ENCODE measurements at regions not wholly inside any gene's neighbourhood (a gene's known extent, or its start where the extent isn't known, plus 50 kb on each side); places are given as distances from the start of the nearest gene placed in this dataset.
"Not testable (repeated sequence)": the region's sequence is repeated elsewhere in the genome, so short reads cannot be mapped to it uniquely, and the experiment has no call there.

GRCh38 chr10:21347043-21347784 lies 178.3 kb downstream of the SKIDA1 start:
- H3K27me3 ChIP-seq (ENCODE audit: control insufficient read depth, insufficient read depth, low read length) = no peaks in the 10 kb centered on the region
- no peaks in the 10 kb centered on the region for H3K36me3 ChIP-seq (ENCODE audit: control insufficient read depth, insufficient read depth, low read length)
- H3K4me1 ChIP-seq (ENCODE audit: control insufficient read depth, insufficient read depth, low read length) = no peaks in the 10 kb centered on the region
- H3K27ac ChIP-seq (ENCODE audit: low read length) = no peak overlapping the region
- 60% methylated on average over 1 of the region's 7 CpGs for WGBS (ENCODE audit: insufficient coverage, low lambda C conversion rate)
- H3K9me3 ChIP-seq (ENCODE audit: control insufficient read depth, low read depth, low read length) = no peaks in the 10 kb centered on the region
- H3K4me3 ChIP-seq (ENCODE audit: low read length) = no peak overlapping the region
- no peak for DNase-seq

DNA sequence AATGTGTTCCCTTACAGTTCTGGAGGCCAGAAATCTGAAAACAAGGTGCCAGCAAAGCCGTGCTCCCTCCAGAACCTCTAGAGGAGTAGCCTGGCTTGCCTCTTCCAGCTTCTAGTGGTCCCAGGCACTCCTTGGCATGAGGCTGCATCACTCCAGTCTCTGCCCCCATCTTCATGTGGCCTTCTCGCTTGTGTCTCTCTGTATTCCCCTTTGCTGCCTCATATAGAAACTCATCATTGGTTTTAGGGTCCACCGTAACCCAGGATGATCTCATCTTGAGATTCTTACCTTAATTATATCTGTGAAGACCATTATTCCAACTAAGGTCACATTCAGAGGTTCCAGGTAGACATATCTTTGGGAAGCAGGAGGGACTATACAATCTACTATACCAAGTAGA lies 182.4 kb downstream of the SKIDA1 start:
- no peaks in the 10 kb centered on the region for H3K27me3 ChIP-seq (ENCODE audit: control insufficient read depth, insufficient read depth, low read length)
- no peak overlapping the region for H3K27ac ChIP-seq (ENCODE audit: low read length)
- H3K36me3 ChIP-seq (ENCODE audit: control insufficient read depth, insufficient read depth, low read length) = no peaks in the 10 kb centered on the region
- DNase-seq = no peak
- H3K4me3 ChIP-seq (ENCODE audit: low read length) = no peak overlapping the region
- no CpG with 5 or more reads among the region's 3 CpGs for WGBS (ENCODE audit: insufficient coverage, low lambda C conversion rate)
- H3K4me1 ChIP-seq (ENCODE audit: control insufficient read depth, insufficient read depth, low read length) = no peaks in the 10 kb centered on the region
- H3K9me3 ChIP-seq (ENCODE audit: control insufficient read depth, low read depth, low read length) = no peaks in the 10 kb centered on the region

DNA sequence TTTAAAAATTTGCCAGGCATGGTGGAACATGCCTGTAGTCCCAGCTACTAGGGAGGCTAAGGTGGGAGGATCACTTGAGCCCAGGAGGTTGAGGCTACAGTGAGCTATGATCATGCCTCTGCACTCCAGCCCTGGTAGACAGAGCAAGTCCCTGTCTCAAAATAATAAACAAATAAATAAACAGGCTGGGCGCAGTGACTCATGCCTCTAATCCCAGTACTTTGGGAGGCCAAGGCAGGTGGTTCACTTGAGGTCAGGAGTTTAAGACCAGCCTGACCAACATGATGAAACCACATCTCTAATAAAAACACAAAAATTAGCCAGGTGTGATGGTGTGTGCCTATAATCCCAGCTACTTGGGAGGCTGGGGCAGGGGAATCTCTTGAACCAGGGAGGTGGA lies 183.0 kb downstream of the SKIDA1 start:
- H3K36me3 ChIP-seq (ENCODE audit: control insufficient read depth, insufficient read depth, low read length); DNase-seq; H3K27me3 ChIP-seq (ENCODE audit: control insufficient read depth, insufficient read depth, low read length); H3K4me1 ChIP-seq (ENCODE audit: control insufficient read depth, insufficient read depth, low read length); H3K9me3 ChIP-seq (ENCODE audit: control insufficient read depth, low read depth, low read length); H3K27ac ChIP-seq (ENCODE audit: low read length); H3K4me3 ChIP-seq (ENCODE audit: low read length): not testable (repeated sequence)
- WGBS (ENCODE audit: insufficient coverage, low lambda C conversion rate) = no CpG with 5 or more reads among the region's 1 CpG

DNA sequence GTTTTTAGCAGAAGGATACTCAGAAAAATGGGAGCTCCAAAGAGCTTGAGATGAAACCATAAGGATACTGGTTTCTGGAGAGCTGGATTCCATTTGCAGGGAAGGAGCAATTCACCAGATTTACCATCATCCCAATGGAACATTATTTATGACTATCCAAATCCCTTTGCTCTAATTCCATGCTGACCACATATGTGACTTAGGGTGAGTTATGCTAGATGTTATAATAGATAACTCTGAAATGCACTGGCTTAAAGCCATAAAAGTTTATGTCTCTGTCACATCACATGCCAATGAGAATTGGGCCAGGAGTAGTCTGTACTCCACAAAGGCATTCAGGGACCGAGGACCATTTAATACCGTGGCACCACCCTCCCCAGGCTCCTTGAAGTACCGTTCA lies 185.2 kb downstream of the SKIDA1 start:
- Histone ChIP-seq H3K36me3 (ENCODE audit: control insufficient read depth, insufficient read depth, low read length) (no peaks in the 10 kb centered on the region), H3K27ac (ENCODE audit: low read length) (no peak overlapping the region), H3K9me3 (ENCODE audit: control insufficient read depth, low read depth, low read length) (no peaks in the 10 kb centered on the region), H3K4me3 (ENCODE audit: low read length) (no peak overlapping the region), H3K27me3 (ENCODE audit: control insufficient read depth, insufficient read depth, low read length) (no peaks in the 10 kb centered on the region), H3K4me1 (ENCODE audit: control insufficient read depth, insufficient read depth, low read length) (no peaks in the 10 kb centered on the region)
- DNase-seq = no peak
- WGBS (ENCODE audit: insufficient coverage, low lambda C conversion rate) = no CpG with 5 or more reads among the region's 3 CpGs

- no peak overlapping the region for H3K27ac ChIP-seq (ENCODE audit: low read length)
- no peaks in the 10 kb centered on the region for H3K27me3 ChIP-seq (ENCODE audit: control insufficient read depth, insufficient read depth, low read length)
- WGBS (ENCODE audit: insufficient coverage, low lambda C conversion rate) = 100% methylated on average over 1 of the region's 7 CpGs
- DNase-seq = no peak
- no peaks in the 10 kb centered on the region for H3K4me1 ChIP-seq (ENCODE audit: control insufficient read depth, insufficient read depth, low read length)
- no peak overlapping the region for H3K4me3 ChIP-seq (ENCODE audit: low read length)
- H3K9me3 ChIP-seq (ENCODE audit: control insufficient read depth, low read depth, low read length) = no peaks in the 10 kb centered on the region
- H3K36me3 ChIP-seq (ENCODE audit: control insufficient read depth, insufficient read depth, low read length) = no peaks in the 10 kb centered on the region
Measured at GRCh38 chr10:21337171-21337792, 188.2 kb downstream of the SKIDA1 start.

GRCh38 chr10:21336476-21337170 lies 188.9 kb downstream of the SKIDA1 start:
- H3K27me3 ChIP-seq (ENCODE audit: control insufficient read depth, insufficient read depth, low read length) = no peaks in the 10 kb centered on the region
- H3K4me3 ChIP-seq (ENCODE audit: low read length) = no peak overlapping the region
- no peaks in the 10 kb centered on the region for H3K36me3 ChIP-seq (ENCODE audit: control insufficient read depth, insufficient read depth, low read length)
- H3K9me3 ChIP-seq (ENCODE audit: control insufficient read depth, low read depth, low read length) = no peaks in the 10 kb centered on the region
- peak; percentile 45 to 46 for DNase-seq
- no CpG with 5 or more reads among the region's 8 CpGs for WGBS (ENCODE audit: insufficient coverage, low lambda C conversion rate)
- H3K27ac ChIP-seq (ENCODE audit: low read length) = no peak overlapping the region
- H3K4me1 ChIP-seq (ENCODE audit: control insufficient read depth, insufficient read depth, low read length) = no peaks in the 10 kb centered on the region

GRCh38 chr10:21334891-21335696 lies 190.4 kb downstream of the SKIDA1 start:
- Histone ChIP-seq H3K4me1 (ENCODE audit: control insufficient read depth, insufficient read depth, low read length) (no peaks in the 10 kb centered on the region), H3K4me3 (ENCODE audit: low read length) (no peak overlapping the region), H3K36me3 (ENCODE audit: control insufficient read depth, insufficient read depth, low read length) (no peaks in the 10 kb centered on the region), H3K27ac (ENCODE audit: low read length) (no peak overlapping the region), H3K27me3 (ENCODE audit: control insufficient read depth, insufficient read depth, low read length) (no peaks in the 10 kb centered on the region), H3K9me3 (ENCODE audit: control insufficient read depth, low read depth, low read length) (no peaks in the 10 kb centered on the region)
- no peak for DNase-seq
- no CpG with 5 or more reads among the region's 14 CpGs for WGBS (ENCODE audit: insufficient coverage, low lambda C conversion rate)

- no CpG with 5 or more reads among the region's 6 CpGs for WGBS (ENCODE audit: insufficient coverage, low lambda C conversion rate)
- Histone ChIP-seq H3K36me3 (ENCODE audit: control insufficient read depth, insufficient read depth, low read length) (no peaks in the 10 kb centered on the region), H3K27me3 (ENCODE audit: control insufficient read depth, insufficient read depth, low read length) (no peaks in the 10 kb centered on the region), H3K4me1 (ENCODE audit: control insufficient read depth, insufficient read depth, low read length) (no peaks in the 10 kb centered on the region), H3K9me3 (ENCODE audit: control insufficient read depth, low read depth, low read length) (no peaks in the 10 kb centered on the region), H3K4me3 (ENCODE audit: low read length) (no peak overlapping the region), H3K27ac (ENCODE audit: low read length) (no peak overlapping the region)
- no peak for DNase-seq
Measured at GRCh38 chr10:21330628-21331020, 194.9 kb downstream of the SKIDA1 start.

DNA sequence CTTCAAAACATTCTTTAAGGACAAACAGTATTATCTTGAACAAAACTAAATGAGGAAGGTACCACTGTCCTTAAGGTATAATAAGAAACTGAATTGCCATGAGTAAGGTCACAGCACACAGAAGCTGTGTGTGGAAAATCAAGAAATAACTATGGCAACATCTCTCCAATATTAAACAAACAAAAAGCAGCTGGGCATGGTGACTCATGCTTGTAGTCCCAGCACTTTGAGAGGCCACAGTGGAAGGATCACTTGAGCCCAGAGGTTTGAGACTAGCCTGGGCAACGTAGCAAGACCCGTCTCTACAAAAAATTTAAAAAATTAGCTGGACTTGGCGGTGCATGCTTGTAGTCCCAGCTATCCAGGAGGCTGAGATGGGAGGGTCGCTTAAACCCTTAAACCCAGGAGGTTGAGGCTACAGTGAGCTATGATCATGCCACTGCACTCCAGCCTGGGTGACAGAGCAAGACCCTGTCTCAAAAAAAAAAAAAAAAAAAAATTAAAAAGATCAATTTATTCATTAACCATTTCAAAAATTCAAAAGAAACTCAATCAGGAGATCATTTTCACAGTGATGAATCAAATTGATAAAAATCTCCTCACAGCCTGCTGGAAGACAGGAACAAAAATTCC lies 195.4 kb downstream of the SKIDA1 start:
- H3K4me3 ChIP-seq (ENCODE audit: low read length) = no peak overlapping the region
- H3K27ac ChIP-seq (ENCODE audit: low read length) = no peak overlapping the region
- H3K27me3 ChIP-seq (ENCODE audit: control insufficient read depth, insufficient read depth, low read length) = no peaks in the 10 kb centered on the region
- H3K9me3 ChIP-seq (ENCODE audit: control insufficient read depth, low read depth, low read length) = no peaks in the 10 kb centered on the region
- no peaks in the 10 kb centered on the region for H3K36me3 ChIP-seq (ENCODE audit: control insufficient read depth, insufficient read depth, low read length)
- WGBS (ENCODE audit: insufficient coverage, low lambda C conversion rate) = 67% methylated on average over 1 of the region's 4 CpGs
- peak; percentile 13 to 29 for DNase-seq
- H3K4me1 ChIP-seq (ENCODE audit: control insufficient read depth, insufficient read depth, low read length) = no peaks in the 10 kb centered on the region

Data from large intestine (tissue), 3 donors.